ENCODE measurements at regions not wholly inside any gene's neighbourhood (a gene's known extent, or its start where the extent isn't known, plus 50 kb on each side); places are given as distances from the start of the nearest gene placed in this dataset.

GRCh38 chr22:48440673-48441552, 1386.8 kb downstream of the BRD1 start:
- FAIRE-seq (no peak), DNase-seq (ENCODE audit: insufficient read length, low spot score) (no peak)
- no peak for TF ChIP-seq CTCF (IDR thresholded peaks at IDR 0.05; ENCODE audit: insufficient read depth, missing control alignments)

DNA sequence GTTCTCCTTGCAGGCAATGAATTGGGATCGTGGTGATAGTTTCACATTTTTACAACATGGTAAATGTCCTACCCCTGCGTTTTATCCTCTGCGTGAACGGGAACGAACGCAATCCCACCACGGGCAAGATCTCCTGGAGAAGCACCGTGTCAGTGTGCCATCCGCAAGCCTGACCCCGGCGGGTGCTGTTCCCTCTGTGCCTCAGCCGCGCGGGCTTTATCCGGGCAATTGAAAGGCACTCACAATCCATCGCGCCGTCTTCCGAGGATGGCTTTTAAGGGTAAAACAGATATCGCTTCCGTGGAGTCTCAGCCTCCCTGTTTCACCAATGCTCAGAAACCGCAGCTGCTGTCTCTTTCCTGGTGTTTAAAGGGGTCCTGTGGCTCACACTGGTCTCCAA, 1387.5 kb downstream of the BRD1 start:
- DNase-seq (ENCODE audit: insufficient read length, low spot score) (no peak), FAIRE-seq (no peak)
- TF ChIP-seq CTCF (IDR thresholded peaks at IDR 0.05; ENCODE audit: insufficient read depth, missing control alignments) = no peak

- no peak for FAIRE-seq
- DNase-seq (ENCODE audit: insufficient read length, low spot score) = no peak
- no peak for TF ChIP-seq CTCF (IDR thresholded peaks at IDR 0.05; ENCODE audit: insufficient read depth, missing control alignments)
Measured at GRCh38 chr22:48439560-48440135, 1388.0 kb downstream of the BRD1 start.

DNA sequence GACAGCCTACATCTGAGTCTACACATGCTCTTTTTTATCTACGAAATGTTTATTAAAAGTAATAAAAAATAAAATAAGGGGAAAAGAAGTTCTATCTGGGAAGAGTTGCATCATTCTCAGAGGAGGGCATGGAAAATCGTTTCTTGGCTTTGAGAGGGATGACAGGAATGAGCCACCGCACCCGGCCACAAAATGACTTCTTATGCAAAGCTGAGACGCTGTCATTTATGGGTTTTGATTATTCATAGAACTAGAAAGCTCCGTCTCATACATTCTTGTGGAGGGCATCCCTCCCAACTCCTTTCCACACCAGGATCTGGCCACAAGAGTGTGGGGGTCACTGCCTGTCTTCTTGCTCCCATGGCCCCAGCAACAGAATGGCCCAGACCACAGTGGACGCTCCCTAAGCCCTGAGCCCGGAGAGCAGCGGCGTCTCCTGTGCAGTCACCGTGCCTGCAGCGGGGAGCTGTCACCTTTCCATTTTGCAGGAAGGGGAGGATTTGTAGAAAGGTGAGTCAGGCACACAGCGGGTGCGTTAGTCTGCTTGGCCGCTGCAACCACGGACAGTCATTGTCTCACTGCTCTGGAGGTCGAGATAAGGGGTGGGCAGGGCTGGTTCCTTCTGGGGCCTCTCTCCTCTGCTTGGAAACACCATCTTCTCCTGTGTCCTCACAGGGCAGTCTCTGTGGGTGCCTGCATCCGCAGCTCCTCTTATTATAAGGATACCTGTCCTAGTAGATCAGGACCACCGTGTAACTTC, 1388.7 kb downstream of the BRD1 start:
- DNase-seq (ENCODE audit: insufficient read length, low spot score) (no peak), FAIRE-seq (no peak)
- no peak for TF ChIP-seq CTCF (IDR thresholded peaks at IDR 0.05; ENCODE audit: insufficient read depth, missing control alignments)

- DNase-seq (ENCODE audit: insufficient read length, low spot score) (no peak), FAIRE-seq (no peak)
- TF ChIP-seq CTCF (IDR thresholded peaks at IDR 0.05; ENCODE audit: insufficient read depth, missing control alignments) = no peak
Measured at GRCh38 chr22:48438096-48438495, 1389.6 kb downstream of the BRD1 start.

- no peak for TF ChIP-seq CTCF (IDR thresholded peaks at IDR 0.05; ENCODE audit: insufficient read depth, missing control alignments)
- FAIRE-seq = no peak
- no peak for DNase-seq (ENCODE audit: insufficient read length, low spot score)
Measured at GRCh38 chr22:48436201-48436931, 1391.3 kb downstream of the BRD1 start.

Measured in D721Med (cell line).